Cardiac fibroblast (primary cell): ENCODE measurements at regions not wholly inside any gene's neighbourhood (a gene's known extent, or its start where the extent isn't known, plus 50 kb on each side); places are given as distances from the start of the nearest gene placed in this dataset.

Source experiments
- DNase-seq, 2 donors: peaks; one replicate each; pipeline versions ENCODE4 v3.0.0 to v3.0.0-alpha.2; 2010; ENCODE audit warnings: low read depth in 2 of 2
- H3K4me3 ChIP-seq, 2 donors: replicated peaks in 1 of 2; 1 replicate in 1 of 2; 2 replicates in 1 of 2; pipeline ENCODE4 v1.5.1; 2011; ENCODE audit warnings: low read depth in 2 of 2, low read length in 2 of 2, mild to moderate bottlenecking in 2 of 2, moderate library complexity in 1 of 2
- TF ChIP-seq, protein P1 (sequence below): IDR thresholded peaks from one replicate; pipeline ENCODE4 v1.5.1; 2011; ENCODE audit warnings: low read depth, mild to moderate bottlenecking, low read length, inconsistent platforms

DNA sequence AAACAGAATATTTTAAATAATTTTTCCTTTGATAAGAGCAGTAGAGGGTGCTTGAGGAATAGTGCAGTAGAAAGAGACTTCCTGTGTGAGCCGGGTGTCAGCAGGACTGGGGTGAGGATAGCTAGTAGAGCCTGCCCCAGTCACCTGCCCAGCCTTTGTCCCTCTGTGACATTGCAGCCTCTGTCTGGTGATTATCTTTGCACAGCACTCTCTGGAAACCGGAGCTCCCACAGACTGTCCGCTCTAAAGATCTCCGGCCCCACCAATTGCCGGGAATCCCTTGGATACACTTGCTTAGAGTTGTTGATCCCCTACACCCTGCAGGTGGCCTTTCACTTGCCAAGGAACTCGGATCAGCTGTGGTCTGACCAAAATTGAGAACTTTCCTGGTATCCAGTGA, 1081.3 kb upstream of the TMEFF2 start:
- TF ChIP-seq, protein P1, sequence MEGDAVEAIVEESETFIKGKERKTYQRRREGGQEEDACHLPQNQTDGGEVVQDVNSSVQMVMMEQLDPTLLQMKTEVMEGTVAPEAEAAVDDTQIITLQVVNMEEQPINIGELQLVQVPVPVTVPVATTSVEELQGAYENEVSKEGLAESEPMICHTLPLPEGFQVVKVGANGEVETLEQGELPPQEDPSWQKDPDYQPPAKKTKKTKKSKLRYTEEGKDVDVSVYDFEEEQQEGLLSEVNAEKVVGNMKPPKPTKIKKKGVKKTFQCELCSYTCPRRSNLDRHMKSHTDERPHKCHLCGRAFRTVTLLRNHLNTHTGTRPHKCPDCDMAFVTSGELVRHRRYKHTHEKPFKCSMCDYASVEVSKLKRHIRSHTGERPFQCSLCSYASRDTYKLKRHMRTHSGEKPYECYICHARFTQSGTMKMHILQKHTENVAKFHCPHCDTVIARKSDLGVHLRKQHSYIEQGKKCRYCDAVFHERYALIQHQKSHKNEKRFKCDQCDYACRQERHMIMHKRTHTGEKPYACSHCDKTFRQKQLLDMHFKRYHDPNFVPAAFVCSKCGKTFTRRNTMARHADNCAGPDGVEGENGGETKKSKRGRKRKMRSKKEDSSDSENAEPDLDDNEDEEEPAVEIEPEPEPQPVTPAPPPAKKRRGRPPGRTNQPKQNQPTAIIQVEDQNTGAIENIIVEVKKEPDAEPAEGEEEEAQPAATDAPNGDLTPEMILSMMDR, result no peak
- H3K4me3 ChIP-seq, result no peak overlapping the region
- no peak for DNase-seq

DNA sequence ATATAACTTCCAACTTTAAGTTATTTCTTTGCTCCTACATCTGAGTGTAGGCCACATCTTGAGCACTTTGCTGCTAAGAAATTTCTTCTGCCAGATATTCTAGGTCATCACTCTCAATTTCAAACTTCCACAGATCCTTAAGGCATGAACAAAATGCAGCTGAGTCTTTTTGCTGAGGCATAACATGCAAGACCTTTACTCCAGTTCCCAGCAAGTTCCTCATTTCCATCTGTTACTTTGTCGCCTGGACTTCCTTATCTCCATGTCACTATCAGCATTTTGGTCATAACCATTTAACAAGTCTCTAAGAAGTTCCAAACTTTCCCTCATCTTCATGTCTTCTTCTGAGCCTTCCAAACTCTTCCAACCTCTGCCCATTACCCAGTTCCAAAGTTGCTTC, 1077.3 kb upstream of the TMEFF2 start:
- DNase-seq, result no peak
- no peak overlapping the region for H3K4me3 ChIP-seq
- TF ChIP-seq, protein P1, result no peak

DNA sequence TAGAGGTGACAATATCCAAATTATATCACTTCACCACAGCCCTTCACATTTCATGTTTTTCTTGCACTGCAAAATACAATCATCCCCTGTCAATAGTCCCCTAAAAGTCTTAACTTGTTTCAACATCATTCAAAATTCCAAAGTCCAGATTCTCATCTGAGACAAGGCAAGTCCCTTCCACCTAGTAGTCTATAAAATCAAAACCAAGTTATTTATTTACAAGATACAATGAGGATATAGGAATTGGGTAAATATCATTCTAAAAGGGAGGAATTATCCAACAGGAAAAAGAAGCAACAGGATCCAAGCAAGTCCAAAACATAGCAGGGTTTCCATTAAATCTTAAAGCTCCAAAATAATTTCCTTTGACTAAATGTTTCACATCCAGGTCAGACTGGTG, 1076.1 kb upstream of the TMEFF2 start:
- DNase-seq, result no peak
- H3K4me3 ChIP-seq, result no peak overlapping the region
- TF ChIP-seq, protein P1, result no peak

- DNase-seq, result no peak
- TF ChIP-seq, protein P1, result no peak
- no peak overlapping the region for H3K4me3 ChIP-seq
Measured at GRCh38 chr2:193267496-193268002, 1072.8 kb upstream of the TMEFF2 start.

DNA sequence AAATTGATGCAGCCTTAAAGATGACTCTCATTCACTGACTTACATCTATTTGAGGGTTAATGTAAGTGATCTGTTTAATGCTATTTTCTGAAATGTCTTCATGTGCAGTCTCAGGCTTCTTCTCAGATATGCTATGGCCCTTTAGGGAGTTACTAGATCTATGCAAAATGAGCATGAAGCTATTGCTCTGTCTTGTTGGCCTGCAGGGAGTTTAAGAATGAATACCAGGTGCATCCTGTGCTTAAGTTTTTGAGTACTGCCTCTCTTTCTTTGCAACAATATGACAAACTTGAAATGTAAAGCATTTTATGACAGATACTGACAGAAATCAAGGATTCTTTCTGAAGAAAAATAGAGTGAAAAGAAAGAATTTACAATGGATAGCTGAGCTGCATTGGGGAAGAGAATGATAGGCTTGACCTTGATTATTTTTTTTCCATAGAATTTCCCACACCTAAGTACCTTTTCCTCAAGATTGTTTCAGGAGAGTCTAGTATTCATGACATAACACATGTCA, 1058.3 kb upstream of the TMEFF2 start:
- no peak overlapping the region for H3K4me3 ChIP-seq
- DNase-seq, result no peak
- TF ChIP-seq, protein P1, result no peak

GRCh38 chr2:193251909-193252308, 1057.2 kb upstream of the TMEFF2 start:
- no peak overlapping the region for H3K4me3 ChIP-seq
- DNase-seq, result peak in 1 of 2 donors; percentile 1
- TF ChIP-seq, protein P1, result no peak

DNA sequence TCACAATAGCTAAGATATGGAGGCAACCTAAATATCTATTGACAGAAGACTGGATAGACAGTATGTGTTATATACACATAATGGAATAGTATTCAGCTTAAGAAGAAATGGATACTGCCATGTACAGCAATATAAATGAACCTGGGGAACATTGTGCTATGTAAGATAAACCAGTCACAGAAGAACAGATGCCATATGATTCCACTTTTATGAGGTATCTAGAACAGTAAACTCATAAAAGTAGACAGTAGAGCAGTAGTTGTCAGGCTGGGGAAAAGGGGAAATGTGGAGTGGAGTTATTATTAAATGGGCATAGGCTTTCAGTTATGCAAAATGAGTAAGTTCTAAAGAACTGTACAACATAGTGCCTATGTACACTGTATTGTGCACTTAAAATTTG, 1055.7 kb upstream of the TMEFF2 start:
- no peak for DNase-seq
- TF ChIP-seq, protein P1, result no peak
- H3K4me3 ChIP-seq, result no peak overlapping the region
